Forelimb muscle (tissue), 1 donor: ENCODE measurements at regions not wholly inside any gene's neighbourhood (a gene's known extent, or its start where the extent isn't known, plus 50 kb on each side); places are given as distances from the start of the nearest gene placed in this dataset.
A peak's percentile ranks its signal among the peaks of the same experiment; 100 is the strongest.
"Not testable (repeated sequence)": the region's sequence is repeated elsewhere in the genome, so short reads cannot be mapped to it uniquely, and the experiment has no call there.

Experiments used
- DNase-seq: peaks from one replicate; pipeline ENCODE4 v3.0.0-alpha.2; 2013; ENCODE audit warnings: low read depth

DNA sequence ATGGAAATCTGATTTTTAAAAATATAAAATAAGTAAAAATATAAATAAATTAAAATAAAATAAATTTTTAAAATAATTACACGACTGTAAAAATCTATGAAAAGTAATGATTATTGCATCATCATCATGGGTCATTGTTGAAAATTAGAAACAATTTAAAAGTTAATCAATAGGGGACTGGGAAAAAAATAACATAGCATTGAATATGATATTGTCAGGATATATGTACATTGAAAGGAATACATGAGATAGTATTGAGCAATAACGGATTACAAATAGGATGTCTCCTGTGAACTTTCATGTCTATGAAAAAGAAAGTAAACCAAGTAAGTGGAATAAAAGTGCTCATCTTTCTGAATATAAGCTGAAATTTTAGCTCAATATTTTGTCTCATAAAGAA lies 566.8 kb upstream of the HTR2C start:
- DNase-seq: no peak

DNA sequence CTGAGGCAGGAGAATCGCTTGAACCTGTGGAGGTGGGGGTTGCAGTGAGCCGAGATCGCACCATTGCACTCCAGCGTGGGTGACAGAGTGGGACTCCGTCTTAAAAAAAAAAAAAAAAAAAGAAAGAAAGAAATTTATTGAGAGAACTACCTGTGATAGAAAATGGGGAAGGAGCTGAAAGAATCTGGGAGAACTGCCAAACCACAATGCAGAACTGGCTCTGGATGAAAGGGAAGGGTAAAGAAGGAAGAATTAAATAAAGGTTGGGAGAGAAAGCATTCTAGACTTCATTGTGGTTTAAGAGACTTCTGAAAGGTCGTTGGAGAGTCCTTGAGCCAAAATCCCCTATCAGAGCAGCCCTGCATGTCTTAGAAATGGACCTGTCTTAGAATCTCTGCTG lies 567.9 kb upstream of the HTR2C start:
- no peak for DNase-seq

DNA sequence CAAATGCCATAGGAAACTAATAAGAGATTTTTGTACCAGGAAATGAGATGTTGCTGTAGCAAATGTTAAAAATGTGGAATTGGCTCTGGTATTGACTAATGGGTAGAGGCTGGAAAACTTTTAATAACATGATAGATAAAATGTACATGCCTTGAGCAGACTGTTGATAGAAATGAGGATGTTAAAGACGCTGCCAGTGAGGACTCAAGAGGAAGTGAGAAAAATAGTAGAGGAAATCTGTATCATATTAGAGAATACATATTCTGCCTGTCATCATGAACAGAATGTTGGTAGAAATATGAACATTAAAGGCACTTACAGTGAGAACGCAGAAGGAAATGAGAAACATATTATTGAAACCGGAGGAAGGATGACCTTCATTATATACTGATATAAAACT lies 577.2 kb upstream of the HTR2C start:
- no peak for DNase-seq

DNA sequence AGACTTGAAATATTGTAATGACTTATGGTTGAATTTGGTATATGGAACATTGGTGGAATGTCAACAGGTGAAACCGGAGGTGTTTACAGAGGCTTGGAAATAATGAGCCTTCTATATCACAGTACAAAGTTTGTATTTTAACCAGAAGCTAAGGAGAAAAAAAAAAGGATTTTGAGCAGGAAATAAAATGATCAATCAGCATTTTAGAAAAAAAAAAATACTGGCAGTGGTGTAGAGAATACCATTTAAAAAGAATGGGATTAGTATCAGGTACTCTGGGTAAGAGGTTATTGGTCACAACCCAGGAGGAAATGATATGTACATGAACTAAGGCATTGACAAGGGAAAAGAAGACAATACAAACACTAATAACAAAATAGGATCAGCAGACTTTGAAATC lies 587.1 kb upstream of the HTR2C start:
- no peak for DNase-seq

- not testable (repeated sequence) for DNase-seq
Observed at GRCh38 chrX:113991720-113992119, 592.2 kb upstream of the HTR2C start.

- not testable (repeated sequence) for DNase-seq
Observed at GRCh38 chrX:113990669-113991068, 593.2 kb upstream of the HTR2C start.

DNA sequence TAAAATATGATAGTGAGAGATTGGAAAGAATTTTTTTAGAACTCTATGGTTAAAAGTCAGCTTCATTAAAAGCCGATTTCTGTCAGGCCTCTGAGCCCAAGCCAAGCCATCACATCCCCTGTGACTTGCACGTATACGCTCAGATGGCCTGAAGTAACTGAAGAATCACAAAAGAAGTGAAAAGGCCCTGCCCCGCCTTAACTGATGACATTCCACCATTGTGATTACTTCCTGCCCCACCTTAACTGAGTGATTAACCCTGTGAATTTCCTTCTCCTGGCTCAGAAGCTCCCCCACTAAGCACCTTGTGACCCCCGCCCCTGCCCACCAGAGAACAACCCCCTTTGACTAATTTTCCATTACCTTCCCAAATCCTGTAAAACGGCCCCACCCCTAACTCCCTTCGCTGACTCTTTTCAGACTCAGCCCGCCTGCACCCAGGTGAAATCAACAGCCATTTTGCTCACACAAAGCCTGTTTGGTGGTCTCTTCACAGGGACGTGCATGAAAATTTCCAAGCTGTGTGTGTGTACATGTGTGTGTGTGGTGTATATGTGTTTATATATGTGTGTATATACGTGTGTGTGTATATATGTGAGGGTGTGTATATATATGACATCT lies 595.5 kb upstream of the HTR2C start:
- DNase-seq: not testable (repeated sequence)

GRCh38 chrX:113986427-113986826 lies 597.5 kb upstream of the HTR2C start:
- DNase-seq: no peak

DNA sequence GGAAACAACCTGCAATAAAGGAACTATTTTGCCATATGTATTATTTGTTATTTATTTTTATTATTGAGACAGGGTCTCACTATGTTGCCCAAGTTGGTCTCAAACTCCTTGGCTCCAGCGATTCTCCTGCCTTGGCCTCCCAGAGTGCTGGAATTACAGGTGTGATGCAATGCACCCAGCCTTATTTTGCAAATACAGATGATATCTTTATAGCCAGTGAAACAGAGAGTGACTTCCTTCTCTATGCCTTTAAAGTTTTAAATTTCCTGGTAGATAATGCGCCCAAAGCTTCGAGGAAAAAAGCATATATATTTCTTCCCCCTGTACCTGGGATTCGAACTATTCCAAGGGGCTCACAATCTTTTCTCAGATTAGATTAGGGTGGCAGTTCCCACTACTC lies 601.1 kb upstream of the HTR2C start:
- DNase-seq: no peak

GRCh38 chrX:113980953-113981352 lies 602.9 kb upstream of the HTR2C start:
- DNase-seq: no peak

GRCh38 chrX:113977887-113978286 lies 606.0 kb upstream of the HTR2C start:
- DNase-seq: no peak

- no peak for DNase-seq
Observed at GRCh38 chrX:113975441-113975840, 608.4 kb upstream of the HTR2C start.

GRCh38 chrX:113974881-113975280 lies 609.0 kb upstream of the HTR2C start:
- DNase-seq: no peak

DNA sequence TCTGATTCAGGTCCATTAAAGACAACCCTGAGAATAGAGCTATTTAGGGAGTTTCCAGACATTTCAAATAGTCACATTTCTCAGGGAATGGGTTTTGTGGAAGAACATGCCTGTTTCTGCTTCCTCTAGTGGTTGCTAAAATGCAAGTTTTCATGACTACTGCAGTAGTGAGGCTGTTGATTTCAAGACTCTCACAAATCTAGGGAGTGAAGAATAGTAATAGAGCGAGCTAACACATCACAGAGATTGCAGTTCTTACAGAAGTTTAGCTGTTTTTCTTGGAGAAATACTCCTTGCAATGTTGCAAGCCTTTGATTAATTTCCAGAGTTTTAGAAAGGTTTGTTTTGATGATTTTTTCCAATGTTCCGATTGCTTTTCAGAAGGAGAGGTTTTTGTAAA lies 610.2 kb upstream of the HTR2C start:
- DNase-seq: no peak

DNA sequence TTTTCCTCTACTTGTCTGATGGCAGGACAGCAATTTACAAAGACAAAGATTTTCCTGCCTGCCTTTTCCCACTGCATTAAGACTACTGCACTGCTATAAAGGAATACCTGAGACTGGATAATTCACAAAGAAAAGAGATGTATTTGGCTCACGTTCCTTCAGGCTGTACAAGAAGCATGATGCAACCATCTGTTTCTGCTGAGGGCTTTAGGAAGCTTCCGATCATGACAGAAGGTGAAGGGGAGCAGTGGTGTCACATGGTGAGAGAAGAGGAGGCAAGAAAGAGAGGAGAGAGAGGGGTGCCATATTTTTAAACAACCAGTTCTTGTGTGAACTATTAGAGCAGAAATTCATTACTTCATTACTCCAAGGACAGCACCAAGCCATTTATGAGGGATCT lies 617.1 kb upstream of the HTR2C start:
- DNase-seq: no peak

DNA sequence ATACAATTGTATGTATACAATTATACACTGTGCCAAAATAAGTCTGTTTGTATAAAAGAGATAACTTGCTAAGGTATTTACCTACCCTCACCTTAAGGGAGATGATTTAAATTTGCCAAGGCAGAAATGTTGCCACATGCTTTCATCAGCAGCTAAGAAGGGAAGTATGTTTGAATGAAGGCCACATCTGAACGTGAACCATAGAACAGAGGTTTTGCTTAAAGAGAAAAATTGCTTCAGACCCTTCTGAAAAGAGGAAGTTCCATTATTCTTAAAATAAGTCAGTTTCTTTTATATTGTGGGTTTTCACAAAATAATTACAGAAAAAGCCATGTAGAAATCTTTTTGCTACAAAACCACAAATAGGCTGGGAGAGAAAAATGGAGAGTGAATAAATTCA lies 621.5 kb upstream of the HTR2C start:
- DNase-seq: no peak

DNA sequence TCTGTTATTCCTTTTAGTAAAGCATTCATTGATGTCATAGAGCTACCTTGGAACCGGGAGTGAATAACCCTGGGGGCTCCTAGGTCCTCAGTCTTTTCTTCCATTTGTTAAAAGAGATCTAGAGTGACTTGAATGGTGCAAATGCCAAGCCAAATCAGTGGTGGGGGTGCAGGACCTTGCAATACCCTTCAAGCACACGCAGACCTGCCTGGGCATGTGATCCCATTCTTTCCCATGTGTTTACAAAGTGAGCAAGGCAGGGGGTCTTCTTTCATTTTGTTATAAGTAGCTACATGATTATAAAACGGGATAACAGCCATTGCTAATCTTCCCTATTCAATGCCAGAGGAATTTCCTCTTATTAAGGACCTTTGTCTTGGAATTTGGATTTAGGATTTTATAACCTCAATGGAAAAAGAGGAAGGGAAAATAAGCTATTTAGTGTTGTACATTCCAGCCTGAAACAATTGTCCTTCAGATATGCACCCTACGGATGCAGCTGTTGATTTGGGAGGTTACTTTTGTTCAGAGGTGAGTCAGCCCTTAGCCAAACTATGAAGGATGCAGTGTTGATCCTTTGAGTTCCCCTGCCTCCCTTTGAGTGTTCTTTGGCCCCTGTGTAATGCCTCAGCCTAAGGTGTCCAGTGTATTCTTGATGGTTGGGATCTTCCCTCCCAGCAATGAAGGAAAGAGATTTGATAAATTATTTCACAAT lies 623.8 kb upstream of the HTR2C start:
- DNase-seq: no peak

DNA sequence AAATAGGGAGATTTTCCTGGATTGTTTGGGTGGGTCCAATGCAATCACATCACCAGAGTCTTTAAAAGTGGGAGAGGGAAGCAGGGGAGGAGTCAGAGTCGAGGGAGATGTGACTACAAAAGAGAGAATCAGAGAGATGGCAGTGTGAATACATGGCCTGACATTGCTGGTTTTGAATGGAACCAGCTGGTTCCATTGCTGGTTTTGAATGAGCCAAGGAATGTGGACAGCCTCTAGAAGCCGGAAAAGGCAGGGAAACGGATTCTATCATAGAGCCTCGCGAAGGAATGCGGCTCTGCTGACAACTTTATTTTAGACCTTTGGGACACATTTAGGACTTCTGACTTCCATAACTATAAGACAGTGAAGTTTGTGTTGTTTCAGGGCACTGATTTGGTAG lies 627.0 kb upstream of the HTR2C start:
- no peak for DNase-seq

GRCh38 chrX:113954297-113954696 lies 629.6 kb upstream of the HTR2C start:
- no peak for DNase-seq

GRCh38 chrX:113950081-113950678 lies 633.7 kb upstream of the HTR2C start:
- no peak for DNase-seq

DNA sequence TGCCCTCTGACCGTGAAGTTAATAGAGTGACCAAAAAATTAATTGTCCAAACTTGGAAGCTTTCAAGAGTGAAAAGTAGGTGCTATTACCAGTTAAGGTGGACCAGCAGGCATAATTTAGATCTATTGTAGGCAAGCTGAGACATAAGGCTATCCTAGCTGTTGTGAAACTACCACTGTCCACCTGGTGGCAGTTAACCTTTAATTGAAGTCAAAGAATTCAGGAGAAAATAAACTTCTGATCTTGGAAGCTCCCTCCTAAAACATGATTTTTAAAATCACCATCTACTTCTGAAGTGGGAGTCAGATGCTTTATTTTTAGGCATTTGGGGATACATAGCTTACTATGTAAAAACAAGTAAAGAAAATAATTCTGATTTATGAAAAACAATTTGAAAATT lies 636.3 kb upstream of the HTR2C start:
- DNase-seq: no peak

DNA sequence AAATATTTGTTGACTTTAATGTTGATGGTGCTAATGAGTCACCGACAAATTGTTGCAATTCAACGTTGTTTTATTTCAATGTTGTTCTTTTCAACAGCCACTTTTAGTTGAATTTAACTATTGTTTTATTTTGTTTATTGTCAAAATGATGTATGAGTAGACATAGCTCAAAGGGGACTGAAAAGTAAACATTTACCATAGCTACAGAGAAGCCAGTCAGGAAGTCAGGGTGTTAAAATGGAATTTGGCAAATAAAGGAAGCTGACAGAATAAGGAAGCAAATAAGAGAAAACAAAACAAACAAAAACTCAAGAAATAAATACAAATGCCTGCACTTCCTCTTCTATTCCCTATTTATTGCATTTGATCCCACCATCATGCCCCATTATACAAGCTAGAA lies 648.4 kb upstream of the HTR2C start:
- no peak for DNase-seq

DNA sequence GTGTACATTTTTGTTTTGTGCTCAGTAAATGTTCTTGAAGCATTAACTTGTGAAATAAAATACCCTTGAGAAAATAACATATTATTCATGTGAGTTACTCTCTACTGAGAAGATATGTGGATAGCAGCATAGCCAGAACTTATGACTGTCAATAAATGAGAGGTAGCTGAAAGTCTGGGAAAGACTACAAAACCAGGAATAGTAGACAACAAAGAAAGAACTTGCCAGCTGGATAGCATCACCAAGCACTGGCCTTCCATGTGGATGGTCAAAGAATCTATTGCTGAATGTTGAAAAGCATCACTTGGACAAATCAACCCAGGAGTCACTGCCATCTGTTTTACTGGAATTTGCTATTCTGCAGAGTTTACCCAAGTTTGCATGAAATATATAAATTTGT lies 650.0 kb upstream of the HTR2C start:
- DNase-seq: peak; percentile 6
